DND-41 (cell line): ENCODE measurements at regions not wholly inside any gene's neighbourhood (a gene's known extent, or its start where the extent isn't known, plus 50 kb on each side); places are given as distances from the start of the nearest gene placed in this dataset.

Source experiments
- CTCF ChIP-seq: IDR thresholded peaks from 2 replicates; pipeline ENCODE4 v1.5.1; 2012; ENCODE audit warnings: borderline replicate concordance, low read length, moderate library complexity, mild to moderate bottlenecking; ENCODE audit not compliant: poor library complexity, severe bottlenecking; ENCODE audit errors: extremely low read depth
- EZH2 ChIP-seq: IDR thresholded peaks from 3 replicates; pipeline ENCODE4 v1.6.1; 2012; ENCODE audit warnings: borderline replicate concordance, low read depth, mild to moderate bottlenecking, moderate library complexity, low read length, inconsistent platforms; ENCODE audit not compliant: severe bottlenecking

DNA sequence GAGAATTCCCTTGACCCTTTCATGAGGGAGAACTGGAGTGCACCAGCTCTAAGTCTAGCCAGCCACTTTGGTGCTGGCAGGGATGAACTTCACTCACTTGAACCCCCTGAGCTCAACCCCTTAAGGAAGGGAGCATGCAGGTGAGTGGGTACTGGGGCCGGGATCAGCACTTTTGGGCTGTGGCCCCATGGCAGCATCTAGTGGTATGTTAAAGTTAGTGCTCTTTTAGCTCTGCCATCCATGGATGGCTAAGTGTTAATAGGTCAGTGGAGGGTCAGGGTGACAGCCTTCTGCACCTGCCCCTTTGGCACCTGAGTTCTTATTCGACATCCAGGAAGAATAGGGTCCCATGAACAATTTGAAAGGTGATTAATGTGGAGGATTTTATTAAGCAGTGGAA, 689.0 kb upstream of the FSHR start:
- TF ChIP-seq EZH2 (no peak), CTCF (no peak)
